DND-41 (cell line): ENCODE measurements at regions not wholly inside any gene's neighbourhood (a gene's known extent, or its start where the extent isn't known, plus 50 kb on each side); places are given as distances from the start of the nearest gene placed in this dataset.

Experiments used
- EZH2 ChIP-seq: IDR thresholded peaks from 3 replicates; pipeline ENCODE4 v1.6.1; 2012; ENCODE audit warnings: borderline replicate concordance, low read depth, mild to moderate bottlenecking, moderate library complexity, low read length, inconsistent platforms; ENCODE audit not compliant: severe bottlenecking
- TF ChIP-seq, protein P1 (sequence below): IDR thresholded peaks from 2 replicates; pipeline ENCODE4 v1.5.1; 2012; ENCODE audit warnings: borderline replicate concordance, low read length, moderate library complexity, mild to moderate bottlenecking; ENCODE audit not compliant: poor library complexity, severe bottlenecking; ENCODE audit errors: extremely low read depth

DNA sequence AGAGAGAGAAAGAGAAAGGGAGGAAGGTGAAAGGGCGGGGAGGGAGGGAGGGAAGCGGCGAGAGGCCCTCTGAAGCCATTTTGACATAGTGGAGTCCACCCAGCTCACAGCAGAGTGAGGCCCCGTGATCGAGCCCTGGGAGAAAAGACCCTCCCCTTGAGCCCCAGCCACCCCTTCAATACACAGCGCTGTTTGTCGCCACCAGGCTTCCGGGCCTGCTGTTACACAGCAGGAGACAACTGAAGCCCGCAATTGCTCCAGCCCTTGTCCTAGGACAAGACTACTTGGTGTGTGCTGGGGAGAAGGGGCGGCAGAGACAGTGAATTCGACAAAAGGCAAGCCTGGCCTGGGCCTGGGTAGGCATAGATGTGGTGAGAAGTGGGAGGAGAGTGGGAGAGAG is 67.3 kb downstream of the PRR18 start:
- TF ChIP-seq, protein P1, sequence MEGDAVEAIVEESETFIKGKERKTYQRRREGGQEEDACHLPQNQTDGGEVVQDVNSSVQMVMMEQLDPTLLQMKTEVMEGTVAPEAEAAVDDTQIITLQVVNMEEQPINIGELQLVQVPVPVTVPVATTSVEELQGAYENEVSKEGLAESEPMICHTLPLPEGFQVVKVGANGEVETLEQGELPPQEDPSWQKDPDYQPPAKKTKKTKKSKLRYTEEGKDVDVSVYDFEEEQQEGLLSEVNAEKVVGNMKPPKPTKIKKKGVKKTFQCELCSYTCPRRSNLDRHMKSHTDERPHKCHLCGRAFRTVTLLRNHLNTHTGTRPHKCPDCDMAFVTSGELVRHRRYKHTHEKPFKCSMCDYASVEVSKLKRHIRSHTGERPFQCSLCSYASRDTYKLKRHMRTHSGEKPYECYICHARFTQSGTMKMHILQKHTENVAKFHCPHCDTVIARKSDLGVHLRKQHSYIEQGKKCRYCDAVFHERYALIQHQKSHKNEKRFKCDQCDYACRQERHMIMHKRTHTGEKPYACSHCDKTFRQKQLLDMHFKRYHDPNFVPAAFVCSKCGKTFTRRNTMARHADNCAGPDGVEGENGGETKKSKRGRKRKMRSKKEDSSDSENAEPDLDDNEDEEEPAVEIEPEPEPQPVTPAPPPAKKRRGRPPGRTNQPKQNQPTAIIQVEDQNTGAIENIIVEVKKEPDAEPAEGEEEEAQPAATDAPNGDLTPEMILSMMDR, result no peak
- TF ChIP-seq EZH2, result no peak
